SKM-1 treated with dmso at 0.1 percent for 144 hours (cell line): ENCODE measurements at regions not wholly inside any gene's neighbourhood (a gene's known extent, or its start where the extent isn't known, plus 50 kb on each side); places are given as distances from the start of the nearest gene placed in this dataset.
"Not testable (repeated sequence)": the region's sequence is repeated elsewhere in the genome, so short reads cannot be mapped to it uniquely, and the experiment has no call there.

Source experiments
- DNase-seq: peaks from one replicate; lab custom pipeline; 2025; ENCODE audit not compliant: unreplicated experiment; lab: John Stamatoyannopoulos, UW

DNA sequence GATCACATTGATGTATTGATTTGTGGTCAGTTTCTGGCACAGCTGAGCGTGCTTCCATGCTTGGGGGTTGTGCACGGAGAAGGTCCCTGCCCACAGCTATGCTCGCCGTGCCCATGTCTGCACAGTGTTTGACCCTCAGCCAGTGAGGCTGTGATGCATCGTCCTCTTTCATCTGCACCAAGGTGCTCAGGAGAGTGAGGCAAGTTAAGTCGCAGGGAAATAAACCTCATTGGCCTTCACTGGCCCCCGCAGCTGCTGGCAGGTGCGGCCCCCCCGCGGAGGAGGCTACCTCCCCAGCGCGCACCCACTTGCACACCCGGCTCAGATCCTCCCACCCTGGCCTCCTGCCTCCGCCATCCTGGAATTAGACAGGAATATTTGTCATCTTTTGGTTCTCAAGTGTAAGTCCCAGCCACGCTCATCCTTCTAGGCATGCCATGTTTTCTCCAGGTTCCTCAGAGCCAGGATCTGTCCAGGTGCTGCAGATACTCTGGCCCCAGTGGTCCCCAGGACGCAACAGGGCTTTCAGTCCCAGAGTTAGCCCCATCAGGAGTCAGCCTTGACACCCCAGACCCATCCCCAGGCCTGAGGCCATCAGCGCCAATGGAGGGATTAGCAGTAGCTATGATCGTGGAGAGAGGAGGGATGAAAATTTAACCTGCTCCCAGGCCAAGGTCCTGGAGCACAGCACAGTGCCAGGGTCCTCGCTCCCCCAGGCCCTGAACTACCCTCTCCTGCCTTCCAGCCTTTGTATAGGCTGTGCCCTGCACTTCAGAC, 93.7 kb downstream of the OAT start:
- DNase-seq = no peak

DNA sequence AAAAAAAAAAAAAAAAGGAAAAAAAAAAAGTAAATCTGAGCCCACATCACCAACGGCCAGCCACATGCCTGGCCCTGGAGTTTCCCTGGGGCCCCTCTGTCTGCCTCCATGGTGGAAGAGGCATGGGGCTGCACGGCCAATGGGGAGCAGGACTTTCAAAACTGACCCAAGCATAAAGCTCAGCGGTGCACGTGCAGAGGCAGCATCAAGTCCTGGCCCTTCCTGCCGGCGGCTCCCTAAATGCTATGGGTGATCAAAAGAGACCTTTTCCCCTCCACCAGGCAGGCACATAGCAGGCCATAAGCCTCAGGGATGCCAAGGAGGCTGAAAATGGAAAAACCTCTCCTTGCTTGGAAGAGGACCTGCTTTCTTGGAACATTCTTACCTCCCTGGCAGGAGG, 94.3 kb downstream of the OAT start:
- no peak for DNase-seq

DNA sequence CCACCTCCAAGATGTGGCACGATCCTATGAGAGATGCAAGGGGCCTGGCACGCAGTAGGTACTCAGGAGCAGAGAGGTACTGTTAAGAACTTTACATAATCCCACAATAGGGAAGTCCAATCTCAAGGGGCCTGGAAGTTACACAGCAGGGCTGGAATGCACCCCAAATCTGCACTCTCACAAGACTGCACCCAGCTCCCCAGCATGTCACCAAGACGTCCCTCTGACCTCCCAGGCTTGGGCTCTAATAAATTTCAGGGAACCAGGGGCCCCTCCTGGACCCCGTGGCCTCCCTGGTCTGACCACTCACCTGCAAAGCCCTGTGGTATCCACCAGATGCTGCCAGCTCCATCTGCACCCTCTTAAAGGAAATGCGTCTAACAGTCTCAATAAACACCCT, 94.9 kb downstream of the OAT start:
- no peak for DNase-seq

DNA sequence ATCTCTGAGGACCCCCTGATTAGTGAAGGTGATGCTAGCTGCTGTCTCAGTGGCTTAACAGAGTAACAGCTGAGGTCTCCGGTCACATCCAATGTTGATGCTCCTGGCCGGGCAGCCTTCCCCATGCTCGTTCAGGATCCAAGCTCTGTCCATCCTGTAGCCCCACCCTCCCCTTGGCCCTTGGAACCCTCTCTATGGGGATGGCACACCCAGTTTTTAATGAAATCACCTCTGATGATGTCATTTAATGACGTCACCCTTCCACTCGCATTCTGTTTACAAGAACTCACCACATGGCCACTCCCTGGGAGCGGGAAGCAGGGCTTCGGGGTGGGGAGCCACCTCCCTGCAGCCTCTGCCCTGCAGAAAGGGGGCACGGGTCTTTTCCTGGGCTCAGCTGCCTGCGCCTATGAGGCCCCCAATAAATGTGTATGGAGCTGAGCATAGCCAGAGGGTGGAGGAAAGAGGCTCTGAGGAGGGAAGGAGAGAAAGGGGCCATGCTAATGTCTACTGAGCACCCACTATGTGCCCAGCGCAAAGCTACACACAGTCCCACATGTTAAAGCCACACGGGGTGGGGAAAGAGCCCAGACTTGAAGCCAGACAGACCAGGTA, 95.5 kb downstream of the OAT start:
- DNase-seq = no peak

- DNase-seq = no peak
These were observed 96.3 kb downstream of the OAT start for GRCh38 chr10:124322191-124322980.

GRCh38 chr10:124321433-124322089, 97.2 kb downstream of the OAT start:
- no peak for DNase-seq

DNA sequence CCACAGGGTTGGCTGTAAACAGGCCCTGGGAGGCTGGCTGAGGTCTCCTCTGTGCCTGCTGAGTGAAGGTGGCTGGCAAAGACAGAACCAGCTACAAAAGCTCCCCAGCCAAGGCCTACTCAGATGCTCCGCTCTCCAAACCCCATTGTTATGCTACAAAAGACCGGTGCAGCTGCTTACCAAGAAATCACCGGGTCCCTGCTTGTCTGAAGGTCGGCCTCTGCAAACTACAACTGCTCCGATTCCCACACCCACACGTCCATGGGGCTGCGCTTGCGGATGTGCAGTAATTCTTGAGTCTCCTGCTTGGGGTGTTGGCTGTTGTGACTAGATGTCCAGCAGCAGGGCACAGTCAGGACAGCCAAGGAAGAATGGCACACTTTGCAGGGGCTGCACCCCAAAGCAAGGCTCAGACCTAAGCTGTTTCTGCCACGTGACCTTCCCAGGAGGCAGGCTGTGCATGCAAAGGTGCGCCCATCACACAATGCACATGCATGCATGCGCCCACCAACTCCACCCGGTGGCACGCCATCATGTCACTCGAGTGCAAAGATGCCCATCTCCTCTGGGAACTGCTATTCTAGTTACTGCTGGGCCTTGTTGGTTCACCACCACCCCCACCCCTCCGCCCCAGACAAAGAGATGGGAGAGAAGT, 97.8 kb downstream of the OAT start:
- no peak for DNase-seq

- DNase-seq = no peak
These were observed 98.8 kb downstream of the OAT start for GRCh38 chr10:124319926-124320391.

DNA sequence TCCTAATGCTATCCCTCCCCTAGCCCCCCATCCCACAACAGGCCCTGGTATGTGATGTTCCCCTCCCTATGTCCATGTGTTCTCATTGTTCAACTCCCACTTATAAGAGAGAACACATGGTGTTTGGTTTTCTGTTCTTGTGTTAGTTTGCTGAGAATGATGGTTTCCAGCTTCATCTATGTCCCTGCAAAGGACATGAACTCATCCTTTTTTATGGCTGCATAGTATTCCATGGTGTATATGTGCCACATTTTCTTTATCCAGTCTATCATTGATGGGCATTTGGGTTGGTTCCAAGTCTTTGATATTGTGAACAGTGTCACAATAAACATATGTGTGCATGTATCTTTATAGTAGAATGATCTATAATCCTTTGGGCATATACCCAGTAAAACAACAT, 99.2 kb downstream of the OAT start:
- DNase-seq = not testable (repeated sequence)

DNA sequence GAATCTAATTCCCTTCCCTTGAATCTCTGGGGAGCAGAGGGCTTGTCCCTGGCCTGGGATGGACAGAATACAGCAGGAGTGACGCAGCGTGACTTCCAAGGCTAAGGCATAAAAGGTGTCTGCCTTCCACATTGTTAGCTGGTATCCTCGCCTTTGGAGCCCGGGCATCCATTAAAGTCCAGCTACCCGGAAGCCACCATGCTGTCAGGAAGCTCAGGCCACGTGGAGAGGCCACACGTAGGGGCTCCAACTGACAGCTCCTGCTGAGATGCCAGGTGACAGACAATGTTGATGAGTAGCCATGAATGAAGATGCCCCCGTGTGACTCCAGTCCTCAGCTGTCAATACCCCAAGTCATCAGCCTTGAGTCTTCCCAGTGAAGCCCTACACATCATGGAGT, 99.9 kb downstream of the OAT start:
- no peak for DNase-seq

DNA sequence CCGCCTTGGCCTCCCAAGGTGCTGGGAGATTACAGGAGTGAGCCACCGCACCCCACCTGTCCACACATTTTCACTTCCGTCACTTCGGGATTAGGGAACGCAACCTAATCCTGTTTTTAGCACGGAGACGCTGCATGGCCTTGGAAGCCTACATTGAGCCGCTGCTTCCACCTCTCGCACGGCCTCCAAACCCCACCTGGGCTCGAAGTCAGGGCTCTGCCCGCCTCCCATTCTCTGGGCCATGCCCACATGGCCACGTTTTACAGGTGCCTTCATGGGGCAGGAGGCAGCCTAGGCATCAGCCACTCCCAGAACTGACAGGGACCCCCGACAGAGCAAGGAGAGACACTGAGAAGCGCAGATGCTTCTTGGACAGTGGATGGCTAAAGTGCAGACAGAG, 100.6 kb downstream of the OAT start:
- no peak for DNase-seq

DNA sequence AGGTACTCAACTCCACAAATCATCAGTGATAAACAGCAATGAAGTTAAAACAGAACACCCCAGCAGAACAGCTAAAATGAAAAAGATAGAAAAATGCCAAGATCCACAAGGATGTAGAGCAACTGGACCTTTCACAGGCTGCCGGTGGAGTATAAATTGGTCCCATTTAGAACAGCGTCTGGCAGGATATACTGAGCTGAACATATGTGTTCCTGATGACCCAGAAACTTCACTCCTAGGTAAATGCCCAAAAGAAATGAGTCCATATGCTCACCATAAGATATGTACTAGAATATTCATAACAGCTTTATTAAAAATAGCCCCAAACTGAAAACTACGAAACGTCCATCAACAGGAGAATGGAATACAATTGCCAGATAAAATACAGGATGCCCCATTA, 102.4 kb downstream of the OAT start:
- DNase-seq = no peak

- no peak for DNase-seq
These were observed 103.0 kb downstream of the OAT start for GRCh38 chr10:124315591-124316270.

DNA sequence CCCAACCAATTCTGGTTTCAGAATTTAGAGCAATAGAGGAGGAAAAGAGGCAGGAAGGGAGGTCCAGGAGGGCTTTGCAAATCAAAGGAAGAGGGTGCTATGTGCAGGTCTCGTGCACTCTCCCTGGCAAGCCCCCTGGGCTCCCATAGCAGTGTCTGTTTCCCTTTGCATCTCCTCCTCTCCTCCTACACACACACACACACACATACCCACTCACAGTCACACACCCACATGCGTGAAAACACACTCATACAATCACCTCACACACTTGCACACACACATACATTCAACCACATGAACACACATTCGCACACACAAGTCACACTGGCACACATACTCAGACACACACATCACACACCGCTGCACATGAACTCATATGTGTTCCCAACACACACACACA, 105.3 kb downstream of the OAT start:
- DNase-seq = no peak

GRCh38 chr10:124308811-124309210, 109.9 kb downstream of the OAT start:
- DNase-seq = no peak

DNA sequence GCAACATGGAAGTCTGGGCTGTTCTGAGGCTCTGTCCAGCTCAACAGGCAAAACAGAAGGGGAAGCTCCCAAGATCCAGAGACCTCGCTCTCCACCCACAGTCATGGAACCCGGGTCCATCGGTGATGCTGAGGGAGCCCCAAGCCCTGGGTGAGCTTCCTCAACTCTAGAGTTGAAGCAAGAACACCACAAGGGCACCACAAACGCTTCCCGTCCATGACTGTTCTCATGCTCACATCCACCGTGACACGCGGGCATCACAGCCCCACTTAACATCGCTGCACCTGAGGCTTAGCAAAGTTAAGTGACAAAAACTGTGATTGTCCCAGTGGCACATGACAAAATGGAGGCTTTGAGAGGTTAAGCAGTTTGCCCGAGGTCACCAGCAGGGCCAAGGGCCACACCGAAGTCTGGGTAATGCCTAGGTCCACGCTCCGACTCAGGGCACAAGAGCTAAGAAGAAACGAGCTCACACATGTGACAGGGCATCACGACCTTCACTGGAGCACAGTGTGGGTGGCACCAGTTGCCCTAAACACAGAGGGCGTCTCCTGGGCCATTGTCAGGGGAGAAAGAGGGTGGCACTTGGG, 110.6 kb downstream of the OAT start:
- no peak for DNase-seq

DNA sequence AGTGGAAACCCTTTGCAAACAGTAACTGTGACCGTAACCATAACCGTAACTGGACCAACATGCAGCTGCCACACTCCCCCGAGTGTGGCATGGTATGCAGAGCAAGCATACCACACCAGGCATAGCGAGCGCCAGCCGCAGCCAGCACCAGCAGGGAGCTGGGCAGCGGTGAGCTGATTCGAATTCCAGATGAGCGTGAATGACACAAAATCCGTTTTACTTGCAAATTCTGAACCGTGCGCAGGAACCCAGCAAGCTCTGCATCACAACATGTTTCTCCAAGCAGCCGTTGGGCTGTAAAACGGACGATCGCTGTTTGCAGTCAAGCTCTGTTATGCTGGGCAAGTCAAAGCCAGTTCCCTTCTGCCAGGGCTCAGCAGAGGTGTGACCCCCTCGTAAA, 111.1 kb downstream of the OAT start:
- DNase-seq = no peak

DNA sequence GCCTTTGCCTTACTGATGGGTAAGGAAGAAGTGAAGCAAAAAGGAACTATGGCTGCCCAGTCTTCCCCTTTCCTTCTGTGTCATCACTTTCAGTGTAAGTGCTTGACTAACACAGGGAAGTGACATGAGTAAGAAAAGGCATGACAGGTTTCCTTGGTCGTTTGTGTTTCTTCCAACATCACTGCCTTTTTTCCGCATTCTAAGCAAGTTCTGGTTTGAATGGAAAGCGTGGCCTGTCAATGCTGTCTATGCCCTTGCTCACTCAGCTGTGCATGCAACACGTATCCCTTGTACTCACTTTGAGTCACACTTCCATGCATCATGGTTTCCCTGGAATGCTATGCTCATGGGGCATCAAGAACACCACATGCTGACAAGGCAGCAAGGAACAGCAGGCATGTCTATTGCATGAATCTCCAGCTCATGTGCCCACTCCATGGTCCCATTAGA, 111.8 kb downstream of the OAT start:
- peak; percentile 13 for DNase-seq

- DNase-seq = no peak
These were observed 112.2 kb downstream of the OAT start for GRCh38 chr10:124306520-124306919.

GRCh38 chr10:124305984-124306383, 112.7 kb downstream of the OAT start:
- no peak for DNase-seq
